GM18520 (cell line): ENCODE measurements at regions not wholly inside any gene's neighbourhood (a gene's known extent, or its start where the extent isn't known, plus 50 kb on each side); places are given as distances from the start of the nearest gene placed in this dataset.

ENCODE experiments used
- ATAC-seq: cut with Tn5 transposase; IDR thresholded peaks from one replicate; pipeline ENCODE4 v1.9.1; 2021; ENCODE audit not compliant: unreplicated experiment

- no peak for ATAC-seq
These were observed 298.4 kb upstream of the IRX4 start for GRCh38 chr5:2181149-2181548.

DNA sequence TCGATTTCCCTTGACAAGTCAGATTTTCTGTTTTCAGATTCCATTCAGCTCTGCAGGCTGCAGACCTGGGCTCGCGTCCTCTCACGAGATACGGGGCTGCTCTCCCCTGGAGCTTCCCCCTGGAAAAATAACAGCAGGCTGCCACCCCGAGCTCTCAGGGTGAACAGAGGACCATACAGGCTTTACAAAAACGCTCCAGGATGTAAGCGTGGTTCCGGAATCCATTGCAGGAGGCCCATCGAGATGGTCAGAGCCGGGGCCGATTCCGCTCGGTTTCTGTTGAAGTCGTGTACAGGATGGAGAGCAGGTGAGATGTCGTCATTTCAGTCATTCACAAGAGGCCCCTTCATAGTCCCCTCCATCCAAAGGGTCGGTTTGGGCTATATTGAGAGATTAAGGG, 297.7 kb upstream of the IRX4 start:
- no peak for ATAC-seq

DNA sequence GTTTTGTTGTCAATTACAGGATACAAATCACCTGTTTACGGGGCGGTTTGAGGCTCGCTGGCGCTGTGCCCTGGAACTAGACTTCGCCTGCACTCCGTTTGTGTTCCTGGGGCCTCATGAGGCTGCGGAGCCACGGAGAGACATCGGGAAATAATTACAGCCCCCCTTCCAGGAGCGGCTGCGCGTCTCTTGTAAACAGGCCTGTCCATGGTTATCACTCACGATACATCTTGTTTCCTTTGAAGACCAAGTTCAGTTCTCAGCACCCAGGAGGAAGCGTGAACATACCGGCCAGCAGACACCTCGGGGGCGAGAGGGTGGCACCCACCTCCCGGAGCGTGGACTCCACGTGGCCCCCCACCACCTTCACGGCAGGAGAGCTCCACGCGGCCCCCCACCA, 297.1 kb upstream of the IRX4 start:
- ATAC-seq = no peak

GRCh38 chr5:2178528-2178927, 295.8 kb upstream of the IRX4 start:
- ATAC-seq = no peak

GRCh38 chr5:2178071-2178477, 295.3 kb upstream of the IRX4 start:
- ATAC-seq = no peak

DNA sequence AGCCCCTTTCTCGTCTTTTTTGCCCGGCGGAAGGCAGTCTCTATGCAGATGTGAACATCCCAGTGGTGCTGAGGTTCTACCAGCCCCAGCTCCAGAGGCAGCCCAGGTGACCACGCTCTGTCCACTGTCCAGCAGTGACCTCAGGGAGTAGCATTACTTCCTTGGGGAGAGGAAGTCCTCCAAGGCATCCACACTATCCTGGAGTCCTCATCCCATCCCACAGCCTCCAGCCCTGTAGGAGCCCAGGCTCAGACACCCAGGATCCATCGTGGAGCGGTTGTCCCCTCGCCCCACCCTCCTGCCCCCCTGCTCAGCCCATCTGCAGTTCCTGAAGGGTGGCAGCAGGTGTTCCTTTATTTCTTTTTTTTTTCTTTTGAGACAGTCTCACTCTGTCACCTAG, 294.5 kb upstream of the IRX4 start:
- no peak for ATAC-seq

DNA sequence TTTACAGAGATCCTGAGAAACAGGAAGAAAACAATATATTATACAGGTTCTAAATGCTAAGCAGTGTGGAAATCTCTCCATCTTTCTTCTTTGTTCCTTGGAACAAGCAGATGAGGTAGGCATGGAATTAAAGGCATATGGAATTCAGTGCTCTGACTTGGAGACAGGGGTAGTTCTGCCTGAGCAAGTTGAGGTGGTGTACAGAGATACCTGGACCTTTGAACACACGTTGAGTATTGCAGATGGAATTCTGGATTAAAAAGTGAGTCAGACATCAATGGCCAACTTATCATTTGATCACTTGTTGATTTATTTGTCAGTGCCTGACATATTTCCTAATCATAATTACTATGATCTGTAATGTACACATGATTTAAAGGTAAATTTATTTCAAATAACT, 293.9 kb upstream of the IRX4 start:
- ATAC-seq = no peak

GRCh38 chr5:2175842-2176404, 293.2 kb upstream of the IRX4 start:
- no peak for ATAC-seq

GRCh38 chr5:2175041-2175440, 292.3 kb upstream of the IRX4 start:
- no peak for ATAC-seq

GRCh38 chr5:2174538-2174937, 291.8 kb upstream of the IRX4 start:
- no peak for ATAC-seq

- no peak for ATAC-seq
These were observed 290.6 kb upstream of the IRX4 start for GRCh38 chr5:2173151-2173834.

DNA sequence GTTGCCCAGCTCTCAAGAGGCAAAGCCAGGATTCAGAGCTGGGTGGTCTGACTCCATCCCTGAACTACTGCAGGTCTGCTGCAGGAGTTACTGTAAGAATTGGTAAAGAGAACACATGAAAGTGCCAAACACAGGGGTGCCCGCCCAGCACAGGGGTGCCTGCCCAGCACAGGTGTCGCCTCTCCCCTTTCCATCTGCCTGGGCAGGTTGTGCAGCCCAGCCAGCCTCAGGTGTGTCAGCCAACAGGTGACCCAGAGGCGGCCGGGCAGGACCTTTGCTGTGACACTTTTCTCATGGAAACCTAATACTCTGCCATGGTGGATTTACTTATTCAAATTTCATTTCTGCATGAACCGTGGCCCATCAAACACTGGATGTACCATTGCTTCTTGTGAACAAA, 289.7 kb upstream of the IRX4 start:
- ATAC-seq = no peak

- no peak for ATAC-seq
These were observed 288.0 kb upstream of the IRX4 start for GRCh38 chr5:2170761-2171160.

GRCh38 chr5:2169850-2170760, 287.4 kb upstream of the IRX4 start:
- ATAC-seq = no peak

- no peak for ATAC-seq
These were observed 286.7 kb upstream of the IRX4 start for GRCh38 chr5:2169430-2169808.

- ATAC-seq = no peak
These were observed 286.1 kb upstream of the IRX4 start for GRCh38 chr5:2168601-2169429.

DNA sequence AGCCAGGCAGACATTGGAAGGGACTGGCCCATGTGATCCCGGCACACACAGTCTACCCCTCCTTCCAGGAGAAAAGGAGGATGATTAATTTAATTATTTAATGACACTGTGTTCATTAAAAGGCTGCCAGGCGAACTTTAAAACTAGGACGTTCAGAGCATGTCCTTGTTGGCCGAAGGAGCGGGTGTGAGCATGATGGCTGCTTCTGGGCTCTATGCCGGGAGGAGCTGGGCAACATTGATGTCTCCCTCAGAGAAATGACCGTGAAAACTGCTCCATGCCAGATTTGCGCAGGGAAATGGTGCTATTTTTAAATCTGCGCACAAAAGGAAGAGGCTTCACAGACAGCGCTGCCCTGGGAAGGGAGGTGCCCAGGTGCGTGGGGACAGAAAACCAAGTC, 284.9 kb upstream of the IRX4 start:
- no peak for ATAC-seq

- ATAC-seq = no peak
These were observed 284.3 kb upstream of the IRX4 start for GRCh38 chr5:2166979-2167377.

DNA sequence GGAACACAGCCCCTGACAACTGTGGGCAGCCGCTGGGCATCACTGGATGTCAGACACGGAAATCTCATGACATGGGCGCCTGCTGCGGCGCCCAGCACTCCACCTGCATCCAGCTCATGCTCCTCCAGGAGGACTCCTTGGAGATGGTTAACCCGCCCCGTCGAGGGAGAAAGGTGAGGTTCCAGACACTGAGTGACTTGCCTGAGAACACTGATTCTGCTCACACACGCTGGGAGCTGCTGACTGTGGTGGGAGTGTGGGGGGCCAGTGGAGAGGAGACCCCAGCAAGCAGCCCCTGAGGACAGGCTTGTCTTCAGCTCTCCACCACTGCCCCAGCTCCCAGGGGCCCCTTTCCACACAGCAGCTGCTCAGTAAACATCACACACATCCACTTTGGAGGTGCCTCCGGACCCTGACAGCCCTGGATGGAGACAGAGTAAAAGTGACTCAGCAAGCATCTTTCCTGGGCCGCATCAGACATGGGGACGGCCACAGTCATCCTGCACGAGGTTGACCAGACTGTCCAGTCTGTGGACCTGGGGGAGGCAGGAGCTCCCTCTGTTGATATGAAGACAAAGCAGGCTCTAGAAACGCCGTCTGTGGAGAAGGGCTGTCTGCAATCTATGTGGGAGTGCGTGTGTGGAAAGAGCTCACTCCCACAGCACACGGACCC, 283.7 kb upstream of the IRX4 start:
- ATAC-seq = no peak

GRCh38 chr5:2165615-2166305, 283.0 kb upstream of the IRX4 start:
- ATAC-seq = no peak
